OCI-LY7 (cell line): ENCODE measurements at regions not wholly inside any gene's neighbourhood (a gene's known extent, or its start where the extent isn't known, plus 50 kb on each side); places are given as distances from the start of the nearest gene placed in this dataset.

Source experiments
- BruUV-seq: library from RNA; stranded (reverse); fragments of 400-500 nt; replicated peaks from 2 replicates; lab custom pipeline; 2021; lab: Mats Ljungman, UMichigan
- CTCF ChIA-PET: fragments of 300-600 bp; sonication (Branson Sonifier 250); formaldehyde crosslinking; loops from one replicate; lab custom pipeline; 2022; ENCODE audit warnings: antibody characterized with exemption; ENCODE audit not compliant: unreplicated experiment; lab: Charles Lee
- POLR2A ChIA-PET: fragments of 300-600 bp; sonication (Branson Sonifier 250); formaldehyde crosslinking; loops from one replicate; lab custom pipeline; 2022; ENCODE audit warnings: antibody characterized with exemption; lab: Charles Lee
- DNase-seq: peaks from one replicate; pipeline ENCODE4 v3.0.0-alpha.2; 2015; ENCODE audit warnings: low spot score
- H2AFZ ChIP-seq: fragments of 200-600 bp; sonication (generic), shearing (Covaris generic); 2 replicates; pipeline ENCODE4 v1.6.1; 2014; ENCODE audit warnings: mild to moderate bottlenecking, antibody characterized with exemption, low read length, moderate library complexity
- H3K27ac ChIP-seq: fragments of 200-600 bp; sonication (generic); 2 replicates; pipeline ENCODE4 v1.5.1; 2014; ENCODE audit warnings: mixed run types, low read depth, mild to moderate bottlenecking, moderate library complexity, low read length, inconsistent platforms; ENCODE audit not compliant: poor library complexity, severe bottlenecking
- H3K36me3 ChIP-seq: fragments of 200-600 bp; sonication (generic); 2 replicates; pipeline ENCODE4 v1.6.1; 2014; ENCODE audit warnings: mild to moderate bottlenecking, antibody characterized with exemption, low read length, moderate library complexity, mixed read lengths; ENCODE audit not compliant: insufficient read depth
- H3K4me1 ChIP-seq: fragments of 200-600 bp; sonication (generic); 2 replicates; pipeline ENCODE4 v1.5.1; 2014; ENCODE audit warnings: mild to moderate bottlenecking, low read length; ENCODE audit not compliant: insufficient read depth, poor library complexity, severe bottlenecking
- H3K4me2 ChIP-seq: fragments of 200-600 bp; sonication (generic); 2 replicates; pipeline ENCODE4 v1.6.1; 2014; ENCODE audit warnings: mild to moderate bottlenecking, low read length
- H3K4me3 ChIP-seq: fragments of 200-600 bp; sonication (generic); 2 replicates; pipeline ENCODE4 v1.5.1; 2014; ENCODE audit warnings: mild to moderate bottlenecking, low read depth, low read length; ENCODE audit not compliant: poor library complexity, severe bottlenecking
- H3K79me2 ChIP-seq: fragments of 200-600 bp; sonication (generic); 2 replicates; pipeline ENCODE4 v1.6.1; 2016; ENCODE audit warnings: low read depth, mild to moderate bottlenecking, low read length, moderate library complexity, mixed read lengths; ENCODE audit not compliant: insufficient read depth
- H3K9me2 ChIP-seq: fragments of 200-600 bp; sonication (generic); 2 replicates; pipeline ENCODE4 v1.6.1; 2016; ENCODE audit warnings: mild to moderate bottlenecking, low read length, mixed read lengths; ENCODE audit not compliant: insufficient read depth
- H3K9me3 ChIP-seq: fragments of 200-600 bp; sonication (generic); 2 replicates; pipeline ENCODE4 v1.6.1; 2014; ENCODE audit warnings: mild to moderate bottlenecking, mixed run types, low read length, mixed read lengths
- H4K20me1 ChIP-seq: fragments of 200-600 bp; sonication (generic); 2 replicates; pipeline ENCODE4 v1.6.1; 2014; ENCODE audit warnings: mild to moderate bottlenecking, antibody characterized with exemption, low read length, moderate library complexity, mixed read lengths; ENCODE audit not compliant: insufficient read depth
- CTCF ChIP-seq: fragments of 200-600 bp; sonication (generic); conservative IDR thresholded peaks from 2 replicates; pipeline ENCODE4 v1.5.1; 2014; ENCODE audit warnings: mild to moderate bottlenecking, antibody characterized with exemption, low read length, moderate library complexity, mixed read lengths
- EZH2phosphoT487 ChIP-seq: fragments of 200-600 bp; sonication (generic); IDR thresholded peaks from 2 replicates; pipeline ENCODE4 v1.6.1; 2018; ENCODE audit warnings: low read depth, borderline replicate concordance, mild to moderate bottlenecking, mixed run types, antibody characterized with exemption, low read length, moderate library complexity, mixed read lengths
- intact Hi-C: fragments of 100-400 bp; cut with micrococcal nuclease; formaldehyde crosslinking; loops from one replicate; pipeline ENCODE4 v1.10.0; 2022; ENCODE audit not compliant: unreplicated experiment

- intact Hi-C loops = no loop called here
- Histone ChIP-seq H3K4me2 (no peak overlapping the region), H3K27ac (no peak overlapping the region), H3K4me3 (no peak overlapping the region), H3K9me3 (no peaks in the 10 kb centered on the region), H4K20me1 (no peaks in the 10 kb centered on the region), H3K4me1 (no peaks in the 10 kb centered on the region), H3K36me3 (no peaks in the 10 kb centered on the region), H2AFZ (no peak overlapping the region), H3K9me2 (no peaks in the 10 kb centered on the region), H3K79me2 (no peaks in the 10 kb centered on the region)
- POLR2A ChIA-PET = no interaction called here
- CTCF ChIA-PET = no interaction called here
- TF ChIP-seq CTCF (no peak), EZH2phosphoT487 (no peak)
- no peak for DNase-seq
- BruUV-seq = no TSS peak
These were observed 207.1 kb downstream of the NFATC2 start for GRCh38 chr20:51335329-51335841.

DNA sequence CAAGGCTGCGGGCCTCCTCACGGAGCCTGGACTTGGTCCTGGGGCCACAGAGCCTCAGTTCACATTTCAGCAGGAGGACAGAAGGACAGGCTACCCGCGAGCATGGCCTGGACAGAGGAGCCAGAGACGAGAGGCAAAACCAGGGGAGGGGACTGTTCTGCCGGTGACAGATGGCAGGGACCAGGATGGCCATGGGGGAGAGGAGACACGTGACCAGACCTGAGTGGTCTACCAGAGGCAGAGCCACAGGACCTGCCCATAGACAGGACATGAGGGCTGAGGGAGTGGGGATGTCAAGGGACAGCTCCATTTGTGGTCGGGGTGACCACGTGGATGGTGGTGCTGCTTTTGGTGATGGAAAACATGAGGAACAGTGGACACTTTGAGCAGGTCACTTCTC is 207.9 kb downstream of the NFATC2 start:
- H3K4me1 ChIP-seq = no peaks in the 10 kb centered on the region
- H3K9me3 ChIP-seq = no peaks in the 10 kb centered on the region
- ChIA-PET CTCF (no interaction called here), POLR2A (no interaction called here)
- H2AFZ ChIP-seq = no peak overlapping the region
- no peak for DNase-seq
- BruUV-seq = no TSS peak
- no peaks in the 10 kb centered on the region for H4K20me1 ChIP-seq
- H3K4me2 ChIP-seq = no peak overlapping the region
- no peaks in the 10 kb centered on the region for H3K36me3 ChIP-seq
- H3K4me3 ChIP-seq = no peak overlapping the region
- intact Hi-C loops = no loop called here
- no peaks in the 10 kb centered on the region for H3K9me2 ChIP-seq
- H3K79me2 ChIP-seq = no peaks in the 10 kb centered on the region
- no peak overlapping the region for H3K27ac ChIP-seq
- no peak for TF ChIP-seq EZH2phosphoT487

DNA sequence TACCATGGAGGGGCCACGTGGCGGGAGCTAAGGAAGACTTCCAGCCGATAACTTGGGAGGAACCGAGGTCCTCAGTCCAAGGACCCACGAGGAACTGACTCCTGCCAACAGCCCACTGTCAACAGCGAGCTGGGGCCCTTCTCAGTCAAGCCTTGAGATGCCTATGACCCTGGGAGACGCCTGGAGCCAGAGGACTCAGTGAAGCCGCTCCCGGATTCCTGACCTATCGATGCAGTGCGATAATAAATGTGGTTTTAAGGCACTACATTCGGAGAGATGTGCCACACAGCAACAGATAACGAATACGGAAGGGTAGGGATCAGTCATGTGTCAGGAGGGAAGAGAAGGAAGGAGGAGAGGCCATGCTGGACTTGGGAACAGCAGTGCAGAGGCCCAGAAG is 208.5 kb downstream of the NFATC2 start:
- Histone ChIP-seq H3K79me2 (no peaks in the 10 kb centered on the region), H3K4me1 (no peaks in the 10 kb centered on the region), H4K20me1 (no peaks in the 10 kb centered on the region), H3K9me3 (no peaks in the 10 kb centered on the region), H2AFZ (no peak overlapping the region), H3K27ac (no peak overlapping the region), H3K4me2 (no peak overlapping the region), H3K4me3 (no peak overlapping the region), H3K36me3 (no peaks in the 10 kb centered on the region), H3K9me2 (no peaks in the 10 kb centered on the region)
- no TSS peak for BruUV-seq
- ChIA-PET POLR2A (interaction anchor here (1.0 kb wide), 1 partner anchor 9 kb away, joined by 3 read pairs; no protein-coding TSS in a partner anchor), CTCF (no interaction called here)
- DNase-seq = no peak
- intact Hi-C loops = no loop called here
- no peak for TF ChIP-seq EZH2phosphoT487
- no peak for TF ChIP-seq CTCF
